Thyroid gland (tissue), 4 donors: ENCODE measurements at regions not wholly inside any gene's neighbourhood (a gene's known extent, or its start where the extent isn't known, plus 50 kb on each side); places are given as distances from the start of the nearest gene placed in this dataset.

ENCODE experiments used
- DNase-seq, 2 donors: peaks; one replicate each; pipeline ENCODE4 v3.0.0-alpha.2; 2019
- H3K27ac ChIP-seq, 3 donors: fragments of 200-600 bp; sonication (generic); 1 replicate in 2 of 3; 2 replicates in 1 of 3; pipeline ENCODE4 v1.5.1; 2016 to 2019; ENCODE audit warnings: mild to moderate bottlenecking in 1 of 3, moderate library complexity in 1 of 3
- H3K27me3 ChIP-seq: fragments of 200-600 bp; sonication (generic); one replicate; pipeline ENCODE4 v1.5.1; 2019
- H3K36me3 ChIP-seq, 2 donors: fragments of 200-600 bp; sonication (generic); one replicate each; pipeline ENCODE4 v1.5.1; 2016 to 2019
- H3K4me1 ChIP-seq, 2 donors: fragments of 200-600 bp; sonication (generic); one replicate each; pipeline ENCODE4 v1.5.1; 2017 to 2019
- H3K4me3 ChIP-seq, 3 donors: fragments of 200-600 bp; sonication (generic); replicated peaks in 1 of 3; 1 replicate in 2 of 3; 2 replicates in 1 of 3; pipeline ENCODE4 v1.5.1; 2016; ENCODE audit warnings: mild to moderate bottlenecking in 1 of 3
- H3K9me3 ChIP-seq: fragments of 200-600 bp; sonication (generic); one replicate; pipeline ENCODE4 v1.5.1; 2017
- CTCF ChIP-seq, 6 experiments: fragments of 200-600 bp in 3 of 6; fragments of 450-650 bp in 3 of 6; sonication (generic) in 3 of 6; IDR thresholded peaks; one replicate each; pipeline ENCODE4 v1.5.1; 2016 to 2019; ENCODE audit warnings: antibody characterized with exemption in 6 of 6, mild to moderate bottlenecking in 2 of 6, inconsistent platforms in 1 of 6, moderate library complexity in 1 of 6
- POLR2A ChIP-seq, 2 donors: fragments of 450-650 bp; IDR thresholded peaks; one replicate each; pipeline ENCODE4 v1.6.1; 2017; ENCODE audit warnings: antibody characterized with exemption in 2 of 2, mild to moderate bottlenecking in 2 of 2, moderate library complexity in 1 of 2
- WGBS, 2 donors: methylation state at CpG; one replicate each; pipeline ENCODE4 v1.1.5; 2017; 5-methylcytosine and 5-hydroxymethylcytosine counted together
- intact Hi-C: fragments of 100-400 bp; cut with DNase I; formaldehyde crosslinking; loops from one replicate; pipeline ENCODE4 v1.15.1; 2023

- Histone ChIP-seq H3K36me3 (no peaks in the 10 kb centered on the region), H3K9me3 (no peaks in the 10 kb centered on the region), H3K27me3 (no peaks in the 10 kb centered on the region), H3K4me3 (no peak overlapping the region), H3K27ac (no peak overlapping the region), H3K4me1 (peaks cover 0 to 4% of the 10 kb centered on the region in 2 donors)
- WGBS, 2 donors = 93 to 95% methylated on average over 4 of the region's 4 CpGs
- TF ChIP-seq POLR2A (IDR thresholded peaks at IDR 0.05) = no peak
- DNase-seq = no peak
- intact Hi-C loops = no loop called here
These were observed 305.2 kb downstream of the NDFIP2 start for GRCh38 chr13:79786176-79786575.

- H3K27ac ChIP-seq = no peak overlapping the region
- 44 to 46% methylated on average over 13 to 14 of the region's 14 CpGs for WGBS, 2 donors
- peaks cover 10 to 19% of the 10 kb centered on the region in 2 donors for H3K4me1 ChIP-seq
- TF ChIP-seq POLR2A (IDR thresholded peaks at IDR 0.05) (no peak), CTCF (IDR thresholded peaks at IDR 0.05) (no peak)
- H3K4me3 ChIP-seq = no peak overlapping the region
- H3K36me3 ChIP-seq = no peaks in the 10 kb centered on the region
- peak; percentile 74 to 79 for DNase-seq
- intact Hi-C loops = no loop called here
- H3K27me3 ChIP-seq = no peaks in the 10 kb centered on the region
- no peaks in the 10 kb centered on the region for H3K9me3 ChIP-seq
These were observed 301.7 kb downstream of the NDFIP2 start for GRCh38 chr13:79782541-79783205.

- Histone ChIP-seq H3K4me1 (peaks cover 10 to 19% of the 10 kb centered on the region in 2 donors), H3K9me3 (no peaks in the 10 kb centered on the region), H3K4me3 (no peak overlapping the region), H3K27ac (no peak overlapping the region), H3K36me3 (no peaks in the 10 kb centered on the region), H3K27me3 (no peaks in the 10 kb centered on the region)
- 91 to 95% methylated on average over 5 of the region's 5 CpGs for WGBS, 2 donors
- DNase-seq = no peak
- intact Hi-C loops = no loop called here
- TF ChIP-seq CTCF (IDR thresholded peaks at IDR 0.05) (no peak), POLR2A (IDR thresholded peaks at IDR 0.05) (no peak)
These were observed 301.0 kb downstream of the NDFIP2 start for GRCh38 chr13:79781829-79782540.

- H3K27me3 ChIP-seq = no peaks in the 10 kb centered on the region
- no peak for TF ChIP-seq CTCF (IDR thresholded peaks at IDR 0.05)
- H3K4me1 ChIP-seq = peaks cover 10 to 31% of the 10 kb centered on the region in 2 donors
- intact Hi-C loops = no loop called here
- peak overlapping the region in 1 of 3 donors; percentile 3 for H3K27ac ChIP-seq
- WGBS, 2 donors = 22 to 33% methylated on average over 3 of the region's 3 CpGs
- DNase-seq = peak in 1 of 2 donors; percentile 3
- H3K4me3 ChIP-seq = no peak overlapping the region
- H3K9me3 ChIP-seq = no peaks in the 10 kb centered on the region
- H3K36me3 ChIP-seq = no peaks in the 10 kb centered on the region
These were observed 299.3 kb downstream of the NDFIP2 start for GRCh38 chr13:79780240-79780639.

- no peak overlapping the region for H3K4me3 ChIP-seq
- no peak for TF ChIP-seq CTCF (IDR thresholded peaks at IDR 0.05)
- no peak for TF ChIP-seq POLR2A (IDR thresholded peaks at IDR 0.05)
- peaks cover 10 to 31% of the 10 kb centered on the region in 2 donors for H3K4me1 ChIP-seq
- intact Hi-C loops = loop anchor here (10.0 kb wide), 1 partner anchor 585 kb away; no protein-coding TSS in a partner anchor
- WGBS, 2 donors = 20 to 54% methylated on average over 1 of the region's 1 CpG
- peak; percentile 18 to 33 for DNase-seq
- H3K27me3 ChIP-seq = no peaks in the 10 kb centered on the region
- H3K9me3 ChIP-seq = no peaks in the 10 kb centered on the region
- no peaks in the 10 kb centered on the region for H3K36me3 ChIP-seq
- peak overlapping the region in 1 of 3 donors; percentile 3 for H3K27ac ChIP-seq
These were observed 298.8 kb downstream of the NDFIP2 start for GRCh38 chr13:79779761-79780160.
